H9 (cell line): ENCODE measurements at regions not wholly inside any gene's neighbourhood (a gene's known extent, or its start where the extent isn't known, plus 50 kb on each side); places are given as distances from the start of the nearest gene placed in this dataset.
"Not testable (repeated sequence)": the region's sequence is repeated elsewhere in the genome, so short reads cannot be mapped to it uniquely, and the experiment has no call there.

Experiments used
- DNase-seq: peaks from one replicate; pipeline ENCODE4 v3.0.0-alpha.2; 2017
- H2AFZ ChIP-seq: one replicate; pipeline ENCODE4 v1.6.1; 2013; ENCODE audit warnings: mild to moderate bottlenecking, low read length, control low read depth, moderate library complexity
- H2AK5ac ChIP-seq: 2 replicates; pipeline ENCODE4 v1.6.1; 2013; ENCODE audit warnings: low read length, control low read depth, mixed read lengths; ENCODE audit not compliant: insufficient read length
- H2BK120ac ChIP-seq: one replicate; pipeline ENCODE4 v1.6.1; 2013; ENCODE audit warnings: low read depth, mild to moderate bottlenecking, low read length, control low read depth, inconsistent platforms; ENCODE audit not compliant: poor library complexity, severe bottlenecking
- H2BK12ac ChIP-seq: 2 replicates; pipeline ENCODE4 v1.6.1; 2013; ENCODE audit warnings: low read length, control low read depth, mixed read lengths, low read depth; ENCODE audit not compliant: insufficient read length
- H2BK15ac ChIP-seq: 2 replicates; pipeline ENCODE4 v1.6.1; 2013; ENCODE audit warnings: low read depth, low read length, control low read depth
- H2BK20ac ChIP-seq: one replicate; pipeline ENCODE4 v1.6.1; 2013; ENCODE audit warnings: low read depth, mild to moderate bottlenecking, low read length, control low read depth, inconsistent platforms; ENCODE audit not compliant: poor library complexity, severe bottlenecking
- H2BK5ac ChIP-seq: 2 replicates; pipeline ENCODE4 v1.6.1; 2013; ENCODE audit warnings: low read length, control low read depth, mixed read lengths; ENCODE audit not compliant: insufficient read length
- H3K14ac ChIP-seq: 2 replicates; pipeline ENCODE4 v1.6.1; 2013; ENCODE audit warnings: low read length, control low read depth; ENCODE audit not compliant: insufficient read depth
- H3K18ac ChIP-seq: 2 replicates; pipeline ENCODE4 v1.6.1; 2013; ENCODE audit warnings: low read depth, mild to moderate bottlenecking, mixed read lengths, low read length, control low read depth; ENCODE audit not compliant: insufficient read length
- H3K23ac ChIP-seq: 2 replicates; pipeline ENCODE4 v1.6.1; 2013; ENCODE audit warnings: low read length, control low read depth, mixed read lengths, low read depth; ENCODE audit not compliant: insufficient read length
- H3K23me2 ChIP-seq: 2 replicates; pipeline ENCODE4 v1.6.1; 2013; ENCODE audit warnings: low read depth, mild to moderate bottlenecking, mixed read lengths, low read length, control low read depth; ENCODE audit not compliant: insufficient read length, poor library complexity, severe bottlenecking
- H3K27ac ChIP-seq: 2 replicates; pipeline ENCODE4 v1.5.1; 2013; ENCODE audit warnings: low read length, control low read depth, mixed read lengths, low read depth; ENCODE audit not compliant: insufficient read length
- H3K27me3 ChIP-seq: 2 replicates; pipeline ENCODE4 v1.6.1; 2013; ENCODE audit warnings: low read length, control low read depth, inconsistent platforms; ENCODE audit not compliant: insufficient read depth
- H3K4ac ChIP-seq: 2 replicates; pipeline ENCODE4 v1.6.1; 2013; ENCODE audit warnings: low read depth, mild to moderate bottlenecking, control low read depth, inconsistent platforms, low read length, moderate library complexity
- H3K4me1 ChIP-seq: 2 replicates; pipeline ENCODE4 v1.6.1; 2013; ENCODE audit warnings: low read length, control low read depth, inconsistent platforms; ENCODE audit not compliant: insufficient read depth
- H3K4me2 ChIP-seq: 2 replicates; pipeline ENCODE4 v1.6.1; 2013; ENCODE audit warnings: low read length, control low read depth, mixed read lengths; ENCODE audit not compliant: insufficient read length, insufficient read depth
- H3K56ac ChIP-seq: 2 replicates; pipeline ENCODE4 v1.6.1; 2013; ENCODE audit warnings: low read depth, mild to moderate bottlenecking, mixed read lengths, low read length, control low read depth; ENCODE audit not compliant: insufficient read length
- H3K79me1 ChIP-seq: 2 replicates; pipeline ENCODE4 v1.6.1; 2013; ENCODE audit warnings: low read depth, mild to moderate bottlenecking, moderate library complexity, low read length, control low read depth, inconsistent platforms; ENCODE audit not compliant: insufficient read depth, poor library complexity, severe bottlenecking
- H3K79me2 ChIP-seq: 2 replicates; pipeline ENCODE4 v1.6.1; 2013; ENCODE audit warnings: low read length, control low read depth, inconsistent platforms; ENCODE audit not compliant: insufficient read depth
- H3K9ac ChIP-seq: 2 replicates; pipeline ENCODE4 v1.6.1; 2013; ENCODE audit warnings: low read length, control low read depth, mixed read lengths; ENCODE audit not compliant: insufficient read length; ENCODE audit errors: extremely low read depth
- H3K9me3 ChIP-seq: one replicate; pipeline ENCODE4 v1.6.1; 2013; ENCODE audit warnings: low read depth, low read length, inconsistent platforms; ENCODE audit not compliant: control insufficient read depth
- H3T11ph ChIP-seq: one replicate; pipeline ENCODE4 v1.6.1; 2013; ENCODE audit warnings: mild to moderate bottlenecking, low read length, control low read depth, inconsistent platforms
- H4K20me1 ChIP-seq: one replicate; pipeline ENCODE4 v1.6.1; 2013; ENCODE audit not compliant: control insufficient read depth, insufficient read length, insufficient read depth
- H4K5ac ChIP-seq: 2 replicates; pipeline ENCODE4 v1.6.1; 2013; ENCODE audit warnings: low read depth, mild to moderate bottlenecking, mixed read lengths, low read length, control low read depth; ENCODE audit not compliant: insufficient read length
- H4K8ac ChIP-seq: replicated peaks from 2 replicates; pipeline ENCODE4 v1.6.1; 2013; ENCODE audit warnings: low read length, control low read depth, mixed read lengths, low read depth; ENCODE audit not compliant: insufficient read length
- H4K91ac ChIP-seq: 2 replicates; pipeline ENCODE4 v1.6.1; 2013; ENCODE audit warnings: low read depth, mild to moderate bottlenecking, moderate library complexity, mixed read lengths, low read length, control low read depth; ENCODE audit not compliant: insufficient read length
- H3K27ac Mint-ChIP-seq, 3 experiments: 2 replicates in 2 of 3; 3 replicates in 1 of 3; pipeline ENCODE4 v1.8.0; 2020 to 2021; ENCODE audit warnings: mixed read lengths in 3 of 3, mild to moderate bottlenecking in 1 of 3, moderate library complexity in 1 of 3
- H3K27me3 Mint-ChIP-seq: 2 replicates; pipeline ENCODE4 v1.8.0; 2021; ENCODE audit warnings: low read depth, mild to moderate bottlenecking, moderate library complexity, mixed read lengths
- H3K36me3 Mint-ChIP-seq, 3 experiments: 2 replicates in 2 of 3; 3 replicates in 1 of 3; pipeline ENCODE4 v1.8.0; 2020 to 2021; ENCODE audit warnings: low read depth in 3 of 3, mixed read lengths in 3 of 3; ENCODE audit not compliant: insufficient read depth in 1 of 3
- H3K4me1 Mint-ChIP-seq, 2 experiments: 2 replicates each; pipeline ENCODE4 v1.8.0; 2020; ENCODE audit warnings: mixed read lengths in 2 of 2
- H3K4me3 Mint-ChIP-seq, 2 experiments: 2 replicates in 1 of 2; 3 replicates in 1 of 2; pipeline ENCODE4 v1.8.0; 2020 to 2021; ENCODE audit warnings: mild to moderate bottlenecking in 2 of 2, mixed read lengths in 2 of 2, moderate library complexity in 1 of 2
- H3K9me3 Mint-ChIP-seq, 2 experiments: 2 replicates in 1 of 2; 3 replicates in 1 of 2; pipeline ENCODE4 v1.8.0; 2020; ENCODE audit warnings: mild to moderate bottlenecking in 2 of 2, mixed read lengths in 2 of 2, moderate library complexity in 1 of 2
- CTCF ChIP-seq: fragments of 200-600 bp; sonication (generic); conservative IDR thresholded peaks from 3 replicates; pipeline ENCODE4 v1.8.0; 2021; ENCODE audit warnings: antibody characterized with exemption, mild to moderate bottlenecking
- whole genome bisulfite sequencing: extraction: QIAGEN DNeasy Blood & Tissue Kit; methylation state at CpG from one replicate; pipeline ENCODE4 v1.1.7; 2013; ENCODE audit warnings: missing lambda C conversion rate, low lambda C conversion rate, mixed read lengths; ENCODE audit not compliant: insufficient read length; ENCODE audit errors: extremely low coverage; 5-methylcytosine and 5-hydroxymethylcytosine counted together

DNA sequence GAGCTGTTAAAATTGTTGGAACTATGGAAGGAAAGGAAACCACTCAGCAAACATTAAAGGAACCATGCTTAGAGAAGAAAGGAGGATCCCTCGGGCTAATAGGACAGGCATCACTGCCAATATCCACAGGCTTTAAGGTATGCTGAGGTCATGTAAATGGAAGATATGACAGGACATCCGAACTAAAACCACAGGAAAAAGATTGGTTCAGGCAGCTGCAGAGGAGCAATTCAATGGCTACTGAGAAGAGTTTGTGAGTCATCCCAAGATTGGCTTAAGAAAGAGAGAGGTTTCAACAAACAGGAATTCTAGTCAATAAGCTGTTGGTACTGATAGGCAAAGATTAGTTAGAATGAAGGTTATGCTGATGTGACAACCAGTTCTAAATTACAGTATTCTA is 106.4 kb upstream of the FAM241A start:
- no peaks in the 10 kb centered on the region for H3K27me3 ChIP-seq
- H3K9me3 Mint-ChIP-seq = no peaks in the 10 kb centered on the region
- no peaks in the 10 kb centered on the region for H3K23me2 ChIP-seq
- H2AFZ ChIP-seq = no peak overlapping the region
- no peaks in the 10 kb centered on the region for H3K27me3 Mint-ChIP-seq
- no peaks in the 10 kb centered on the region for H3K9me3 ChIP-seq
- no peaks in the 10 kb centered on the region for H3K4me1 ChIP-seq
- H3K14ac ChIP-seq = no peak overlapping the region
- no peaks in the 10 kb centered on the region for H3K36me3 Mint-ChIP-seq
- no CpG with 5 or more reads among the region's 2 CpGs for WGBS
- no peak overlapping the region for H3K27ac ChIP-seq
- no peaks in the 10 kb centered on the region for H3K79me1 ChIP-seq
- no peak overlapping the region for H2AK5ac ChIP-seq
- no peak overlapping the region for H3K27ac Mint-ChIP-seq
- TF ChIP-seq CTCF = no peak
- no peaks in the 10 kb centered on the region for H3K79me2 ChIP-seq
- H4K5ac ChIP-seq = no peak overlapping the region
- H2BK5ac ChIP-seq = no peak overlapping the region
- H2BK12ac ChIP-seq = no peak overlapping the region
- no peak overlapping the region for H3K23ac ChIP-seq
- H2BK120ac ChIP-seq = no peak overlapping the region
- H3K4me1 Mint-ChIP-seq = peaks cover 4 to 5% of the 10 kb centered on the region in 2 experiments; a peak in 1 of 4 replicates
- no peak overlapping the region for H4K8ac ChIP-seq
- H3K56ac ChIP-seq = no peak overlapping the region
- H2BK15ac ChIP-seq = no peak overlapping the region
- no peaks in the 10 kb centered on the region for H4K20me1 ChIP-seq
- DNase-seq = no peak
- no peak overlapping the region for H3K18ac ChIP-seq
- H4K91ac ChIP-seq = no peak overlapping the region
- no peak overlapping the region for H3K9ac ChIP-seq
- H3K4me3 Mint-ChIP-seq = no peak overlapping the region
- no peak overlapping the region for H2BK20ac ChIP-seq
- H3K4me2 ChIP-seq = no peak overlapping the region
- H3T11ph ChIP-seq = no peak overlapping the region
- no peak overlapping the region for H3K4ac ChIP-seq

GRCh38 chr4:112049119-112049518 is 96.1 kb upstream of the FAM241A start:
- not testable (repeated sequence) for H3K79me2 ChIP-seq, H4K8ac ChIP-seq, H4K91ac ChIP-seq, H3K36me3 Mint-ChIP-seq, H3K4me2 ChIP-seq, DNase-seq, H3K4me3 Mint-ChIP-seq, H3K4me1 Mint-ChIP-seq, H3K9me3 ChIP-seq, H3K27me3 ChIP-seq, H3K14ac ChIP-seq, H3K9me3 Mint-ChIP-seq, H2BK15ac ChIP-seq, H2AK5ac ChIP-seq, H2AFZ ChIP-seq, H3K9ac ChIP-seq, H3T11ph ChIP-seq, H3K56ac ChIP-seq, H3K23ac ChIP-seq, H2BK20ac ChIP-seq, H3K27me3 Mint-ChIP-seq, H3K4me1 ChIP-seq, H3K79me1 ChIP-seq, H2BK120ac ChIP-seq, H3K23me2 ChIP-seq, H4K20me1 ChIP-seq, H2BK12ac ChIP-seq, H2BK5ac ChIP-seq, H3K4ac ChIP-seq, H3K27ac ChIP-seq, H4K5ac ChIP-seq, H3K18ac ChIP-seq, H3K27ac Mint-ChIP-seq
- no CpG with 5 or more reads among the region's 3 CpGs for WGBS
